SK-N-SH treated with all-trans-retinoic acid at 6 μM for 48 hours (cell line): ENCODE measurements at regions not wholly inside any gene's neighbourhood (a gene's known extent, or its start where the extent isn't known, plus 50 kb on each side); places are given as distances from the start of the nearest gene placed in this dataset.

ENCODE experiments used
- ATAC-seq: fragments of 200-7000 bp; cut with Tn5 transposase; 3 replicates; pipeline ENCODE4 v1.9.1; 2020; ENCODE audit warnings: mild to moderate bottlenecking, moderate library complexity
- ARNTL ChIP-seq: fragments of 450-650 bp; formaldehyde crosslinking; IDR thresholded peaks from 2 replicates; pipeline ENCODE4 v1.5.0; 2020; ENCODE audit warnings: low read depth, mild to moderate bottlenecking, moderate library complexity, borderline replicate concordance
- BACH2 ChIP-seq: fragments of 250-450 bp; sonication (Bioruptor Pico); IDR thresholded peaks from 2 replicates; pipeline ENCODE4 v1.9.0; 2021; ENCODE audit warnings: mild to moderate bottlenecking, borderline replicate concordance
- CSDC2 ChIP-seq: fragments of 250-450 bp; sonication (Bioruptor Pico); IDR thresholded peaks from 2 replicates; pipeline ENCODE4 v1.5.0; 2020; ENCODE audit warnings: mild to moderate bottlenecking, moderate library complexity
- ESRRG ChIP-seq: fragments of 250-450 bp; sonication (Bioruptor Pico); IDR thresholded peaks from 2 replicates; pipeline ENCODE4 v1.6.1; 2021; ENCODE audit warnings: mild to moderate bottlenecking
- GLIS3 ChIP-seq: fragments of 250-450 bp; sonication (Bioruptor Pico); IDR thresholded peaks from 2 replicates; pipeline ENCODE4 v1.5.0; 2020; ENCODE audit warnings: mild to moderate bottlenecking, moderate library complexity
- ISL1 ChIP-seq: fragments of 250-450 bp; sonication (Bioruptor Pico); IDR thresholded peaks from 2 replicates; pipeline ENCODE4 v2.1.2; 2022; ENCODE audit warnings: mild to moderate bottlenecking, moderate library complexity
- OSR1 ChIP-seq: fragments of 250-450 bp; sonication (Bioruptor Pico); IDR thresholded peaks from 2 replicates; pipeline ENCODE4 v1.8.0; 2022; ENCODE audit warnings: moderate library complexity, mild to moderate bottlenecking, inconsistent platforms
- PPARA ChIP-seq: fragments of 250-450 bp; sonication (Bioruptor Pico); IDR thresholded peaks from 2 replicates; pipeline ENCODE4 v1.5.0; 2020; ENCODE audit warnings: mild to moderate bottlenecking, borderline replicate concordance
- RARB ChIP-seq: fragments of 250-450 bp; sonication (Bioruptor Pico); IDR thresholded peaks from 2 replicates; pipeline ENCODE4 v1.8.0; 2021; ENCODE audit warnings: mild to moderate bottlenecking, moderate library complexity
- SNAI2 ChIP-seq: fragments of 250-450 bp; sonication (Bioruptor Pico); IDR thresholded peaks from 2 replicates; pipeline ENCODE4 v1.5.0; 2020; ENCODE audit warnings: mild to moderate bottlenecking, moderate library complexity
- TCF4 ChIP-seq: fragments of 250-450 bp; sonication (Bioruptor Pico); IDR thresholded peaks from 2 replicates; pipeline ENCODE4 v1.8.0; 2021; ENCODE audit warnings: mild to moderate bottlenecking, moderate library complexity, borderline replicate concordance
- TOX ChIP-seq: fragments of 250-450 bp; sonication (Bioruptor Pico); IDR thresholded peaks from 2 replicates; pipeline ENCODE4 v1.8.0; 2021; ENCODE audit warnings: mild to moderate bottlenecking, moderate library complexity, borderline replicate concordance
- ZC3H10 ChIP-seq: fragments of 250-450 bp; sonication (Bioruptor Pico); IDR thresholded peaks from 2 replicates; pipeline ENCODE4 v1.5.1; 2021; ENCODE audit warnings: mild to moderate bottlenecking, moderate library complexity
- ZFP3 ChIP-seq: fragments of 250-450 bp; sonication (Bioruptor Pico); IDR thresholded peaks from 2 replicates; pipeline ENCODE4 v1.5.0; 2020; ENCODE audit warnings: mild to moderate bottlenecking, moderate library complexity
- ZFP30 ChIP-seq: fragments of 450-650 bp; formaldehyde crosslinking; IDR thresholded peaks from 2 replicates; pipeline ENCODE4 v1.5.0; 2022; ENCODE audit warnings: mild to moderate bottlenecking, moderate library complexity
- ZNF565 ChIP-seq: fragments of 450-650 bp; formaldehyde crosslinking; conservative IDR thresholded peaks from 2 replicates; pipeline ENCODE4 v1.5.0; 2020; ENCODE audit warnings: low read depth, mild to moderate bottlenecking, moderate library complexity
- ZNF70 ChIP-seq: fragments of 450-650 bp; formaldehyde crosslinking; IDR thresholded peaks from 2 replicates; pipeline ENCODE4 v1.5.0; 2020; ENCODE audit warnings: mild to moderate bottlenecking, moderate library complexity
- ZNF8 ChIP-seq: fragments of 450-650 bp; formaldehyde crosslinking; IDR thresholded peaks from 2 replicates; pipeline ENCODE4 v1.5.0; 2020; ENCODE audit warnings: mild to moderate bottlenecking, moderate library complexity
- TF ChIP-seq, protein P1 (sequence below): fragments of 250-450 bp; sonication (Bioruptor Pico); IDR thresholded peaks from 2 replicates; pipeline ENCODE4 v1.5.1; 2020; ENCODE audit warnings: low read depth, mild to moderate bottlenecking, moderate library complexity
- TF ChIP-seq, protein P2 (sequence below): fragments of 250-450 bp; sonication (Bioruptor Pico); IDR thresholded peaks from 2 replicates; pipeline ENCODE4 v1.8.0; 2021; ENCODE audit warnings: low read depth, mild to moderate bottlenecking, moderate library complexity, borderline replicate concordance
- TF ChIP-seq, protein P3 (sequence below): fragments of 250-450 bp; sonication (Bioruptor Pico); IDR thresholded peaks from 2 replicates; pipeline ENCODE4 v1.5.0; 2020; ENCODE audit warnings: mild to moderate bottlenecking, moderate library complexity

DNA sequence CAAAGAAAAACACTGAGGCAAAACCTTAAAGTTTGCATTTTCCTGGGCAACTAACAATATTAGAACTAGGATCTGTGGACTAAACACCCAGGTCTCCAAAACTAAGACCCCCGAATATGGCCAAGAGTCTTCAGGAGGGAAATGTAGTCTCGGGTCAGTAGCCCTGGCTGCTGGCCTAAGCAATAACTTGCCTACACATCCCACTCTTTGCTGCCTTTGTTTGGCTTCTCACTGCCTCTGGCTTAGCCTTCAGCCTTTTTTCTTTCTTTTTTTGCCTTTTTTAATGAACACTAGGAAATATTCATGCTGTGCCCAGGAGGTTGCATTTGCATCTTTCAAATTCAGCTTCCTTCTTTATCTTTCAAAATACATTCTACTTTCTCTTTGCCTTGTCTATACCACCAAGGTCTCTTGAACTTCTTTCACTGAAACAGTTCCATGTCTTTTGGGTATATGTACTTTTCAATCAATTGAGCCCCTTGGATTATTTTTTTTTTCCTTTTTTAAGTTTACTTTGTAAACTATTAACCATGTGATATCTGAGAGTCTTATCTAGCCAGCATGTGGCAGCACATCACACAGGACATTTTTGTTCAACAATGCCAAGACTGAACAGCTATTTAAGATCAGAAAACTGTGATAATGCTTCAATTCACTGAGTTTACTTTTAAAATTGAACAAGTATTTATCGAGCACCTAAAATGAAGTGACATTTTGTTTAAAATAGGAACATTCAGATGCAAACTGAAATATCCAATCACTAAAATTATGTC lies 165.0 kb upstream of the TRPC6 start:
- no peak for ATAC-seq
- no peak for TF ChIP-seq TCF4 (CRISPR knock-in tag)
- TF ChIP-seq RARB (CRISPR knock-in tag): no peak
- TF ChIP-seq TOX: no peak
- TF ChIP-seq ZC3H10: no peak
- no peak for TF ChIP-seq BACH2 (CRISPR knock-in tag)
- no peak for TF ChIP-seq SNAI2 (CRISPR knock-in tag)
- no peak for TF ChIP-seq ZNF565 (CRISPR knock-in tag)
- no peak for TF ChIP-seq ZNF8
- no peak for TF ChIP-seq PPARA (CRISPR knock-in tag)
- TF ChIP-seq, protein P1, sequence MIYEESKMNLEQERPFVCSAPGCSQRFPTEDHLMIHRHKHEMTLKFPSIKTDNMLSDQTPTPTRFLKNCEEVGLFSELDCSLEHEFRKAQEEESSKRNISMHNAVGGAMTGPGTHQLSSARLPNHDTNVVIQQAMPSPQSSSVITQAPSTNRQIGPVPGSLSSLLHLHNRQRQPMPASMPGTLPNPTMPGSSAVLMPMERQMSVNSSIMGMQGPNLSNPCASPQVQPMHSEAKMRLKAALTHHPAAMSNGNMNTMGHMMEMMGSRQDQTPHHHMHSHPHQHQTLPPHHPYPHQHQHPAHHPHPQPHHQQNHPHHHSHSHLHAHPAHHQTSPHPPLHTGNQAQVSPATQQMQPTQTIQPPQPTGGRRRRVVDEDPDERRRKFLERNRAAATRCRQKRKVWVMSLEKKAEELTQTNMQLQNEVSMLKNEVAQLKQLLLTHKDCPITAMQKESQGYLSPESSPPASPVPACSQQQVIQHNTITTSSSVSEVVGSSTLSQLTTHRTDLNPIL: no peak
- no peak for TF ChIP-seq CSDC2 (CRISPR knock-in tag)
- no peak for TF ChIP-seq GLIS3 (CRISPR knock-in tag)
- TF ChIP-seq ISL1 (CRISPR knock-in tag): no peak
- no peak for TF ChIP-seq OSR1
- TF ChIP-seq ZFP3 (CRISPR knock-in tag): no peak

DNA sequence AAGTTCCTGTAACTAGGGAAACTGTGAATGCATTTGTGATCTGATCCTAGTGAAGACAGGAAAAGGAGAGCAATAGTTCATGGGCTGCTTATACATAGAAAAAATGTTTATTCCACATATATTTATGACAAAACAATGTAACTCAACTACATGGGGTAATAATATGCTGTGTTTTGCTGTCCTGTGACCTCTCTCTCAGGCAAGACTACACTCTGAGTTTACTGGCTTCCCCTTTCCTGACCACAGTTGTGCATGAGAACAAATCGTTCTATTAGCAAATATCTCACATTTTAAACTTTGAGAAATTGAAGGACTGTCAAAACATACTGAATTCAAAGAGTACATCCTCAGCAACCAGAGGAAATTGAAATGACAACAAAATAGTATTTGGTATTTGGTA lies 161.9 kb upstream of the TRPC6 start:
- no peak for ATAC-seq
- TF ChIP-seq, protein P1: no peak
- TF ChIP-seq ZFP3 (CRISPR knock-in tag) (no peak), ZC3H10 (no peak), TCF4 (CRISPR knock-in tag) (no peak), ISL1 (CRISPR knock-in tag) (no peak), BACH2 (CRISPR knock-in tag) (no peak), ZNF8 (no peak), TOX (no peak), ZNF70 (CRISPR knock-in tag) (no peak)
- TF ChIP-seq, protein P2, sequence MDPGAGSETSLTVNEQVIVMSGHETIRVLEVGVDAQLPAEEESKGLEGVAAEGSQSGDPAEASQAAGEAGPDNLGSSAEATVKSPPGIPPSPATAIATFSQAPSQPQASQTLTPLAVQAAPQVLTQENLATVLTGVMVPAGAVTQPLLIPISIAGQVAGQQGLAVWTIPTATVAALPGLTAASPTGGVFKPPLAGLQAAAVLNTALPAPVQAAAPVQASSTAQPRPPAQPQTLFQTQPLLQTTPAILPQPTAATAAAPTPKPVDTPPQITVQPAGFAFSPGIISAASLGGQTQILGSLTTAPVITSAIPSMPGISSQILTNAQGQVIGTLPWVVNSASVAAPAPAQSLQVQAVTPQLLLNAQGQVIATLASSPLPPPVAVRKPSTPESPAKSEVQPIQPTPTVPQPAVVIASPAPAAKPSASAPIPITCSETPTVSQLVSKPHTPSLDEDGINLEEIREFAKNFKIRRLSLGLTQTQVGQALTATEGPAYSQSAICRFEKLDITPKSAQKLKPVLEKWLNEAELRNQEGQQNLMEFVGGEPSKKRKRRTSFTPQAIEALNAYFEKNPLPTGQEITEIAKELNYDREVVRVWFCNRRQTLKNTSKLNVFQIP (CRISPR knock-in tag): no peak
- TF ChIP-seq, protein P3, sequence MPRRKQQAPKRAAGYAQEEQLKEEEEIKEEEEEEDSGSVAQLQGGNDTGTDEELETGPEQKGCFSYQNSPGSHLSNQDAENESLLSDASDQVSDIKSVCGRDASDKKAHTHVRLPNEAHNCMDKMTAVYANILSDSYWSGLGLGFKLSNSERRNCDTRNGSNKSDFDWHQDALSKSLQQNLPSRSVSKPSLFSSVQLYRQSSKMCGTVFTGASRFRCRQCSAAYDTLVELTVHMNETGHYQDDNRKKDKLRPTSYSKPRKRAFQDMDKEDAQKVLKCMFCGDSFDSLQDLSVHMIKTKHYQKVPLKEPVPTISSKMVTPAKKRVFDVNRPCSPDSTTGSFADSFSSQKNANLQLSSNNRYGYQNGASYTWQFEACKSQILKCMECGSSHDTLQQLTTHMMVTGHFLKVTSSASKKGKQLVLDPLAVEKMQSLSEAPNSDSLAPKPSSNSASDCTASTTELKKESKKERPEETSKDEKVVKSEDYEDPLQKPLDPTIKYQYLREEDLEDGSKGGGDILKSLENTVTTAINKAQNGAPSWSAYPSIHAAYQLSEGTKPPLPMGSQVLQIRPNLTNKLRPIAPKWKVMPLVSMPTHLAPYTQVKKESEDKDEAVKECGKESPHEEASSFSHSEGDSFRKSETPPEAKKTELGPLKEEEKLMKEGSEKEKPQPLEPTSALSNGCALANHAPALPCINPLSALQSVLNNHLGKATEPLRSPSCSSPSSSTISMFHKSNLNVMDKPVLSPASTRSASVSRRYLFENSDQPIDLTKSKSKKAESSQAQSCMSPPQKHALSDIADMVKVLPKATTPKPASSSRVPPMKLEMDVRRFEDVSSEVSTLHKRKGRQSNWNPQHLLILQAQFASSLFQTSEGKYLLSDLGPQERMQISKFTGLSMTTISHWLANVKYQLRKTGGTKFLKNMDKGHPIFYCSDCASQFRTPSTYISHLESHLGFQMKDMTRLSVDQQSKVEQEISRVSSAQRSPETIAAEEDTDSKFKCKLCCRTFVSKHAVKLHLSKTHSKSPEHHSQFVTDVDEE (CRISPR knock-in tag): no peak

DNA sequence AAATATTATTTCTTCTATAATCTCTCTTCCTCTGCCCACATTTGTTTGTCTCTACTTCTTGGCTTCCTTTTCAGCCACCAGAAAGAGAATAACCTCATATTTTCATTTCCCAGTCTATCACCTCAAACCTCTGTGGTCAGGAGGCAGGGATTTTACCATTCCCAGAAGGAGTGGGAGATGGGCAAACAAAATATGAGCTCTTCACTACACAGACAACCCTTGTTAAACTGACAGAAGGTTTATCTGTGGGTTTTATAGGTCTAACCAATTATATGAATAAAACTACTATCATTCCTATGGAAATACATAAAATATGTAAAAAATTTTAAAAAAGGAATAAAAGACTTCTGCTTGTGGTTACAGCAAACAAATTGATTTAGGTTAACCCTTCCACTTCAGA lies 160.0 kb upstream of the TRPC6 start:
- no peak for TF ChIP-seq SNAI2 (CRISPR knock-in tag)
- TF ChIP-seq, protein P2 (CRISPR knock-in tag): no peak
- no peak for TF ChIP-seq RARB (CRISPR knock-in tag)
- TF ChIP-seq BACH2 (CRISPR knock-in tag): no peak
- TF ChIP-seq, protein P3 (CRISPR knock-in tag): no peak
- no peak for TF ChIP-seq ZFP30 (CRISPR knock-in tag)
- no peak for TF ChIP-seq PPARA (CRISPR knock-in tag)
- no peak for TF ChIP-seq TOX
- TF ChIP-seq ZC3H10: no peak
- no peak for TF ChIP-seq TCF4 (CRISPR knock-in tag)
- no peak for TF ChIP-seq ARNTL
- no peak for TF ChIP-seq ZNF565 (CRISPR knock-in tag)
- TF ChIP-seq CSDC2 (CRISPR knock-in tag): no peak
- TF ChIP-seq GLIS3 (CRISPR knock-in tag): no peak
- no peak for TF ChIP-seq ZFP3 (CRISPR knock-in tag)
- TF ChIP-seq ZNF8: no peak
- no peak for TF ChIP-seq ZNF70 (CRISPR knock-in tag)
- TF ChIP-seq ESRRG (CRISPR knock-in tag): no peak
- no peak for TF ChIP-seq OSR1
- no peak for ATAC-seq
